NCI-H1930 (cell line): ENCODE measurements at regions not wholly inside any gene's neighbourhood (a gene's known extent, or its start where the extent isn't known, plus 50 kb on each side); places are given as distances from the start of the nearest gene placed in this dataset.
"Not testable (repeated sequence)": the region's sequence is repeated elsewhere in the genome, so short reads cannot be mapped to it uniquely, and the experiment has no call there.

Experiments
- DNase-seq, 2 experiments: peaks; one replicate each; lab custom pipeline; 2025; lab: John Stamatoyannopoulos, UW

- no peak for DNase-seq
These were observed 144.8 kb upstream of the ZNF804B start for GRCh38 chr7:88614736-88615135.

GRCh38 chr7:88610942-88611341, 148.6 kb upstream of the ZNF804B start:
- no peak for DNase-seq

- DNase-seq: no peak
These were observed 158.8 kb upstream of the ZNF804B start for GRCh38 chr7:88600695-88601094.

GRCh38 chr7:88599528-88599927, 160.0 kb upstream of the ZNF804B start:
- no peak for DNase-seq

- DNase-seq: no peak
These were observed 161.5 kb upstream of the ZNF804B start for GRCh38 chr7:88597941-88598425.

GRCh38 chr7:88590963-88591362, 168.5 kb upstream of the ZNF804B start:
- DNase-seq: no peak

- DNase-seq: no peak
These were observed 169.6 kb upstream of the ZNF804B start for GRCh38 chr7:88589927-88590326.

- no peak for DNase-seq
These were observed 172.6 kb upstream of the ZNF804B start for GRCh38 chr7:88586890-88587289.

GRCh38 chr7:88586219-88586618, 173.3 kb upstream of the ZNF804B start:
- no peak for DNase-seq

GRCh38 chr7:88576720-88577119, 182.8 kb upstream of the ZNF804B start:
- no peak for DNase-seq

GRCh38 chr7:88566162-88566729, 193.3 kb upstream of the ZNF804B start:
- DNase-seq: no peak

- no peak for DNase-seq
These were observed 194.1 kb upstream of the ZNF804B start for GRCh38 chr7:88565401-88565800.

GRCh38 chr7:88556441-88556840, 203.1 kb upstream of the ZNF804B start:
- not testable (repeated sequence) for DNase-seq

GRCh38 chr7:88554847-88555246, 204.7 kb upstream of the ZNF804B start:
- not testable (repeated sequence) for DNase-seq

GRCh38 chr7:88548399-88548798, 211.1 kb upstream of the ZNF804B start:
- DNase-seq: no peak

- DNase-seq: no peak
These were observed 212.7 kb upstream of the ZNF804B start for GRCh38 chr7:88546808-88547207.

GRCh38 chr7:88545663-88546062, 213.8 kb upstream of the ZNF804B start:
- DNase-seq: no peak

GRCh38 chr7:88540012-88540411, 219.5 kb upstream of the ZNF804B start:
- no peak for DNase-seq

GRCh38 chr7:88539518-88539917, 220.0 kb upstream of the ZNF804B start:
- no peak for DNase-seq

GRCh38 chr7:88523645-88524044, 217.0 kb upstream of the STEAP4 start:
- no peak for DNase-seq

GRCh38 chr7:88522771-88523293, 216.1 kb upstream of the STEAP4 start:
- DNase-seq: no peak

GRCh38 chr7:88516429-88516828, 209.7 kb upstream of the STEAP4 start:
- DNase-seq: no peak

- DNase-seq: no peak
These were observed 208.6 kb upstream of the STEAP4 start for GRCh38 chr7:88515301-88515700.

GRCh38 chr7:88509341-88509740, 202.6 kb upstream of the STEAP4 start:
- no peak for DNase-seq
